ENCODE measurements at regions not wholly inside any gene's neighbourhood (a gene's known extent, or its start where the extent isn't known, plus 50 kb on each side); places are given as distances from the start of the nearest gene placed in this dataset.

DNA sequence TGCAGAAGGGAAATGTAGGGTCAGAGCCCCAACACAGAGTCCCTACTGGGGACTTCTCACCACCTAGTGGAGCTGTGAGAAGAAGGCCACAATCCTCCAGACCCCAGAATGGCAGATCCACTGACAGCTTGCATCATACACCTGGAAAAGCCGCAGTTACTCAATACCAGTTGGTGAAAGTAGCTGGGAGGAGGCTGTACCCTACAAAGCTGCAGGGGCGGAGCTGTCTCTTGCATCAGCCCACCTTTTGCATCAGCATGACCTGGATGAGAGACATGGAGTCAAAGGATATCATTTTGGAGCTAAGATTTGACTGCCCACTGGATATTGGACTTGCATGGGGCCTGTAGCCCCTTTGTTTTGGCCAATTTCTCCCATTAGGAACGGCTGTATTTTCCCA, 237.3 kb downstream of the CALCRL start:
- peaks cover 4 to 19% (median 6%) of the 10 kb centered on the region in 3 donors for H3K9me3 Mint-ChIP-seq
- Histone ChIP-seq H3K4me1 (ENCODE audit: control insufficient read depth in 1 of 2, extremely low read depth in 1 of 2, insufficient read depth in 2 of 2, low read length in 2 of 2) (no peaks in the 10 kb centered on the region), H3K27me3 (replicated peaks in 1 of 2; ENCODE audit: control insufficient read depth in 2 of 2, extremely low read depth in 1 of 2, insufficient read depth in 2 of 2, low read length in 1 of 2) (no peaks in the 10 kb centered on the region), H3K36me3 (ENCODE audit: control insufficient read depth in 2 of 2, extremely low read depth in 1 of 2, insufficient read depth in 1 of 2, low read length in 1 of 2) (no peaks in the 10 kb centered on the region), H3K27ac (ENCODE audit: low read length) (no peak overlapping the region), H3K4me3 (ENCODE audit: control insufficient read depth in 1 of 2, extremely low read depth in 1 of 2, low read length in 1 of 2) (no peak overlapping the region), H3K9me3 (no peaks in the 10 kb centered on the region)
- no peak overlapping the region for H3K27ac Mint-ChIP-seq
- DNase-seq (no peak), ATAC-seq (replicated peaks in 1 of 4) (no peak)
- no peaks in the 10 kb centered on the region for H3K4me1 Mint-ChIP-seq
- no peaks in the 10 kb centered on the region for H3K36me3 Mint-ChIP-seq
- ChIA-PET POLR2A (no interaction called here), CTCF (no interaction called here)
- H3K27me3 Mint-ChIP-seq, result no peaks in the 10 kb centered on the region
- H3K4me3 Mint-ChIP-seq, result no peak overlapping the region
- no CpG with 5 or more reads among the region's 3 CpGs for WGBS (ENCODE audit: insufficient coverage)

DNA sequence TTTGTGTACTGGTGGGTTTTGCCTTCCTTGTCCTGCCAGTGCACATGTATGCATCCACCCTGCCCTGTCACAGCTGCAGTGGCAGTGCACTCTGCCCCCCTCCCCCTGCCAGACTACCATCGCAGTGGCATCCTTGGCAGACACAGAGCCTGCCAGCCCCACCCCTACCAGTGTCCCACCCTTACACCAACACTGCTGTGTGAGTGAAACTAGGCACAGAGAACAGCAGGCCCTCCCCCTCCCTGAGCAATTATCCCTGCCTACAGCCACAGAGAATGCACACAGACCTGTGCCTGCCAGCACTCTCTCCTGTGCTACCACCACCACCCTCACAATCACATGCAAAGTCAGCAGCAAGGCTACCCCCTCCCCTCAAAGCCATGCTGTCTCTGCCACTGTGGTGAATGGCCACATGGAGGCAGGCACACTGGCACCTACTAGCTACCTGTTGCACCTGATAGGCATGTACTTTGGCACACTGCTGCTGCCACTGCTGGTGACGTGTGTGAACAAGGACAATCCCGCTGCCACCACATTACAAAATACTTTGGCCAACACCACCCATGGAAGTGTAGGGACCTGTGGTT, 239.8 kb downstream of the CALCRL start:
- Mint-ChIP-seq H3K36me3 (no peaks in the 10 kb centered on the region), H3K27ac (no peak overlapping the region), H3K27me3 (no peaks in the 10 kb centered on the region), H3K4me3 (no peak overlapping the region), H3K9me3 (peaks cover 6 to 19% (median 9%) of the 10 kb centered on the region in 3 donors), H3K4me1 (no peaks in the 10 kb centered on the region)
- no peak overlapping the region for H3K4me3 ChIP-seq (ENCODE audit: control insufficient read depth in 1 of 2, extremely low read depth in 1 of 2, low read length in 1 of 2)
- H3K4me1 ChIP-seq (ENCODE audit: control insufficient read depth in 1 of 2, extremely low read depth in 1 of 2, insufficient read depth in 2 of 2, low read length in 2 of 2), result no peaks in the 10 kb centered on the region
- no peak overlapping the region for H3K27ac ChIP-seq (ENCODE audit: low read length)
- DNase-seq (no peak), ATAC-seq (replicated peaks in 1 of 4) (no peak)
- 90% methylated on average over 2 of the region's 3 CpGs for WGBS (ENCODE audit: insufficient coverage)
- ChIA-PET CTCF (no interaction called here), POLR2A (no interaction called here)
- H3K36me3 ChIP-seq (ENCODE audit: control insufficient read depth in 2 of 2, extremely low read depth in 1 of 2, insufficient read depth in 1 of 2, low read length in 1 of 2), result no peaks in the 10 kb centered on the region
- H3K27me3 ChIP-seq (replicated peaks in 1 of 2; ENCODE audit: control insufficient read depth in 2 of 2, extremely low read depth in 1 of 2, insufficient read depth in 2 of 2, low read length in 1 of 2), result no peaks in the 10 kb centered on the region
- H3K9me3 ChIP-seq, result no peaks in the 10 kb centered on the region

DNA sequence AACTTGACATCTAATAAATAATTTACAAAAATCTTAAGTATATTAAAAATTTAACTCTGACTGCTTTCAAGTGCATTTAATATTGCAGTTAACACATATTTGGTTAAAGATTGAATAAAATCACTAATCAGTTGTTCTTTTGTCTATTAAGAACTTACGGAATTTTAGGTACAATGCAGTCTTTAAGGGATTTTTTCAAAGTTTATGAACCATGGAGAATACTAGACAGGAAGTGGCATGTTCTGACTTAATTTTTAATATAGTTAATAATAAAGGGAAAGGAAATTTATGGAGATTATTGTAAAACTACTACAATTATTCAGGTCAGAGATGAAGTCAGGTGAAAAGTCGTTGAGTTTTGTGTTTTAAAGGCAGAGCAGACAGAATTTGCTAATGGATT, 240.9 kb downstream of the CALCRL start:
- CTCF ChIA-PET, result no interaction called here
- no peak overlapping the region for H3K4me3 ChIP-seq (ENCODE audit: control insufficient read depth in 1 of 2, extremely low read depth in 1 of 2, low read length in 1 of 2)
- no peaks in the 10 kb centered on the region for H3K9me3 ChIP-seq
- 29% methylated on average over 1 of the region's 2 CpGs for WGBS (ENCODE audit: insufficient coverage)
- H3K27me3 ChIP-seq (replicated peaks in 1 of 2; ENCODE audit: control insufficient read depth in 2 of 2, extremely low read depth in 1 of 2, insufficient read depth in 2 of 2, low read length in 1 of 2), result no peaks in the 10 kb centered on the region
- no peak overlapping the region for H3K4me3 Mint-ChIP-seq
- H3K36me3 Mint-ChIP-seq, result no peaks in the 10 kb centered on the region
- no peak overlapping the region for H3K27ac Mint-ChIP-seq
- ATAC-seq (replicated peaks in 1 of 4) (no peak), DNase-seq (no peak)
- no peaks in the 10 kb centered on the region for H3K36me3 ChIP-seq (ENCODE audit: control insufficient read depth in 2 of 2, extremely low read depth in 1 of 2, insufficient read depth in 1 of 2, low read length in 1 of 2)
- H3K4me1 Mint-ChIP-seq, result no peaks in the 10 kb centered on the region
- H3K27ac ChIP-seq (ENCODE audit: low read length), result no peak overlapping the region
- H3K9me3 Mint-ChIP-seq, result peaks cover 6 to 19% (median 9%) of the 10 kb centered on the region in 3 donors
- POLR2A ChIA-PET, result no interaction called here
- no peaks in the 10 kb centered on the region for H3K4me1 ChIP-seq (ENCODE audit: control insufficient read depth in 1 of 2, extremely low read depth in 1 of 2, insufficient read depth in 2 of 2, low read length in 2 of 2)
- no peaks in the 10 kb centered on the region for H3K27me3 Mint-ChIP-seq

DNA sequence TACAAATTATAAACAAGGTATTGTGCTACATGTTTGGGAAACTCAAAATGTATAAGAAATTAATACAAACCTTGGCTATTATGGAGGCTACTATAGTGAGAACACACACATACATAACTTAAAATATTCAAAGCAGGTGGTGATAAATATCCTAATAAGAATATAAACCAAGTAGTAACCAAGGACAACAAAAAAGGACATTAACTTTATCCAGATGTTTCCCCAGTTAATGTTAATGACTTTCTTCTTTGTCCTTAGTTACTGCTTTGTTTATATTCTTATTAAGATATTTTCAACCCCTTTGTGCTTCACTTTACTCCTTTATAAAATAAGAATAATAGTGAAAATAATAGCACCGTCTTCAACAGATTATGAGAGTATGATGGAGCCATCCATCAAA, 241.6 kb downstream of the CALCRL start:
- POLR2A ChIA-PET, result no interaction called here
- Mint-ChIP-seq H3K27ac (no peak overlapping the region), H3K4me3 (no peak overlapping the region), H3K27me3 (no peaks in the 10 kb centered on the region), H3K4me1 (no peaks in the 10 kb centered on the region), H3K9me3 (peaks cover 4 to 13% (median 5%) of the 10 kb centered on the region in 3 donors), H3K36me3 (no peaks in the 10 kb centered on the region)
- ATAC-seq (replicated peaks in 1 of 4), result no peak
- DNase-seq, result no peak
- WGBS (ENCODE audit: insufficient coverage), result no CpG with 5 or more reads among the region's 1 CpG
- CTCF ChIA-PET, result no interaction called here
- H3K4me1 ChIP-seq (ENCODE audit: control insufficient read depth in 1 of 2, extremely low read depth in 1 of 2, insufficient read depth in 2 of 2, low read length in 2 of 2), result no peaks in the 10 kb centered on the region
- H3K27me3 ChIP-seq (replicated peaks in 1 of 2; ENCODE audit: control insufficient read depth in 2 of 2, extremely low read depth in 1 of 2, insufficient read depth in 2 of 2, low read length in 1 of 2), result no peaks in the 10 kb centered on the region
- no peaks in the 10 kb centered on the region for H3K9me3 ChIP-seq
- H3K27ac ChIP-seq (ENCODE audit: low read length), result no peak overlapping the region
- no peaks in the 10 kb centered on the region for H3K36me3 ChIP-seq (ENCODE audit: control insufficient read depth in 2 of 2, extremely low read depth in 1 of 2, insufficient read depth in 1 of 2, low read length in 1 of 2)
- no peak overlapping the region for H3K4me3 ChIP-seq (ENCODE audit: control insufficient read depth in 1 of 2, extremely low read depth in 1 of 2, low read length in 1 of 2)

DNA sequence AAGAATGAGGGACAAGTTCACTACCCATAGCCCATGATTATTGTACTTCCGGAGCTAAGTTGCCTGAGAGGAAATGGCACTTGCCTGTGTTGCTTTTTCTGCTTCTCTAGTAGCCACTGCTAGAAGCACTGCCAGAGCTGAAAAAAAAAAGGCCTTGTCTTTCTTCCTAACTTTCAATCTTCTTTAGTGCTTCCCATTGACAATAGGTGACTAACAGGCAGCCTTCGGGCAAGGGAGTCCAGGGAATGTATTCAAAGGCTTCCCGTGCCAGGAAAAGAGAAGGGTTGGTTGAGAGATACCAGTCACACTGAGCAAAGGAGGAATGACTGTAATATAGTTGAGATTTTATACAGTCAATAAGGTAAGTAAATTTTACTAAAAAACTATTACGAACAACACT, 242.0 kb downstream of the CALCRL start:
- H3K4me3 ChIP-seq (ENCODE audit: control insufficient read depth in 1 of 2, extremely low read depth in 1 of 2, low read length in 1 of 2), result no peak overlapping the region
- Mint-ChIP-seq H3K27me3 (no peaks in the 10 kb centered on the region), H3K4me1 (no peaks in the 10 kb centered on the region), H3K27ac (no peak overlapping the region), H3K9me3 (peaks cover 4 to 9% (median 5%) of the 10 kb centered on the region in 3 donors), H3K36me3 (no peaks in the 10 kb centered on the region), H3K4me3 (no peak overlapping the region)
- no peaks in the 10 kb centered on the region for H3K9me3 ChIP-seq
- POLR2A ChIA-PET, result no interaction called here
- DNase-seq, result no peak
- H3K36me3 ChIP-seq (ENCODE audit: control insufficient read depth in 2 of 2, extremely low read depth in 1 of 2, insufficient read depth in 1 of 2, low read length in 1 of 2), result no peaks in the 10 kb centered on the region
- CTCF ChIA-PET, result no interaction called here
- H3K27me3 ChIP-seq (replicated peaks in 1 of 2; ENCODE audit: control insufficient read depth in 2 of 2, extremely low read depth in 1 of 2, insufficient read depth in 2 of 2, low read length in 1 of 2), result no peaks in the 10 kb centered on the region
- WGBS (ENCODE audit: insufficient coverage), result 67% methylated on average over 1 of the region's 4 CpGs
- no peak overlapping the region for H3K27ac ChIP-seq (ENCODE audit: low read length)
- H3K4me1 ChIP-seq (ENCODE audit: control insufficient read depth in 1 of 2, extremely low read depth in 1 of 2, insufficient read depth in 2 of 2, low read length in 2 of 2), result no peaks in the 10 kb centered on the region
- no peak for ATAC-seq (replicated peaks in 1 of 4)

DNA sequence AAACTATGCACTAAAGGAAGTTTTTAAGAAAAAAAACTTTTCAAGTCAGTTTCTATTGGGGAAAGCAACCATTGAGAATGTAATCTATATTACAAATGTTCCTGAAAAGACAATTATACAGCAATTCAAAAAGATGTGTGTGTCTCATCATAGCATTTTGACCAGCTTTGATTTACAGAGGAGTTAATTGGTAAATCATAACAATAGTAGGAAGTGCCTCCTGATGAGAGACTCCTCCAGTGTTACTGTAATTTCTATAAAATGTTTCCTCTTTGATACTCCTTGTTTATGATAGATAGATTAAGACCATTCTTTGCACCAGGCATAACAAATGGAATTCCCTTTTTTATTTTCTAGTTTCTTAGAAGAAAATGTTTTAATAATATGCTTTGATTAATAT, 249.9 kb downstream of the CALCRL start:
- Mint-ChIP-seq H3K9me3 (peaks cover 0 to 5% (median 0%) of the 10 kb centered on the region in 3 donors), H3K4me1 (no peaks in the 10 kb centered on the region), H3K36me3 (no peaks in the 10 kb centered on the region), H3K4me3 (no peak overlapping the region), H3K27ac (no peak overlapping the region), H3K27me3 (no peaks in the 10 kb centered on the region)
- DNase-seq (no peak), ATAC-seq (replicated peaks in 1 of 4) (no peak)
- CTCF ChIA-PET, result no interaction called here
- H3K27ac ChIP-seq (ENCODE audit: low read length), result no peak overlapping the region
- POLR2A ChIA-PET, result interaction anchor here in 1 of 2 donors (0.6 kb wide), 1 partner anchor 54 kb away, joined by 3 read pairs; no protein-coding TSS in a partner anchor
- no peaks in the 10 kb centered on the region for H3K9me3 ChIP-seq
- no peaks in the 10 kb centered on the region for H3K4me1 ChIP-seq (ENCODE audit: control insufficient read depth in 1 of 2, extremely low read depth in 1 of 2, insufficient read depth in 2 of 2, low read length in 2 of 2)
- no peak overlapping the region for H3K4me3 ChIP-seq (ENCODE audit: control insufficient read depth in 1 of 2, extremely low read depth in 1 of 2, low read length in 1 of 2)
- H3K27me3 ChIP-seq (replicated peaks in 1 of 2; ENCODE audit: control insufficient read depth in 2 of 2, extremely low read depth in 1 of 2, insufficient read depth in 2 of 2, low read length in 1 of 2), result no peaks in the 10 kb centered on the region
- no peaks in the 10 kb centered on the region for H3K36me3 ChIP-seq (ENCODE audit: control insufficient read depth in 2 of 2, extremely low read depth in 1 of 2, insufficient read depth in 1 of 2, low read length in 1 of 2)

DNA sequence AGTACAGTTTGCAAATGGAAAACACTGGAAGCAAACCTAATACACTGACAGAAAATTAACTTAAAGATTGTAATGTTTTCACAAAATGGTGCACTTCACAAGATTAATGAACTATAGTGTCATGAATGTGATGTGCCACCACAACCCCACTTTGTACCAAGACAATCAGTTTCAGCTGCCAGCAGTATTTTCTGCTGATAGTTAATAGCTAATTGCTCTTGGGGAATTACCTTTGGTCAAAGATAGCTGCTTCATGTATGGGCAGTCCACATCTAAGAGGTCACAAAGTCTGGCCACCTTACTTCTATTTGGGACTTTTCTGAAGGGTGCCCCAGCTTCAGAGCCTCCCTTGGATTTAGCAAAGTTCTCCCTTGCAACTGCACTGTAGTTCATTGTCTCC, 254.0 kb downstream of the CALCRL start:
- CTCF ChIA-PET, result no interaction called here

More for the DNA sequence above, 254.0 kb downstream of the CALCRL start:
- no peaks in the 10 kb centered on the region for H3K9me3 Mint-ChIP-seq
- no peaks in the 10 kb centered on the region for H3K27me3 ChIP-seq (replicated peaks in 1 of 2; ENCODE audit: control insufficient read depth in 2 of 2, extremely low read depth in 1 of 2, insufficient read depth in 2 of 2, low read length in 1 of 2)
- no peak for ATAC-seq (replicated peaks in 1 of 4)
- no peak overlapping the region for H3K4me3 Mint-ChIP-seq
- H3K27ac Mint-ChIP-seq, result no peak overlapping the region
- no peaks in the 10 kb centered on the region for H3K36me3 ChIP-seq (ENCODE audit: control insufficient read depth in 2 of 2, extremely low read depth in 1 of 2, insufficient read depth in 1 of 2, low read length in 1 of 2)
- DNase-seq, result no peak
- H3K4me1 ChIP-seq (ENCODE audit: control insufficient read depth in 1 of 2, extremely low read depth in 1 of 2, insufficient read depth in 2 of 2, low read length in 2 of 2), result no peaks in the 10 kb centered on the region
- no peaks in the 10 kb centered on the region for H3K9me3 ChIP-seq
- H3K36me3 Mint-ChIP-seq, result no peaks in the 10 kb centered on the region
- no peak overlapping the region for H3K4me3 ChIP-seq (ENCODE audit: control insufficient read depth in 1 of 2, extremely low read depth in 1 of 2, low read length in 1 of 2)
- H3K27me3 Mint-ChIP-seq, result no peaks in the 10 kb centered on the region
- POLR2A ChIA-PET, result no interaction called here
- H3K27ac ChIP-seq (ENCODE audit: low read length), result no peak overlapping the region
- no peaks in the 10 kb centered on the region for H3K4me1 Mint-ChIP-seq
